ENCODE measurements at regions not wholly inside any gene's neighbourhood (a gene's known extent, or its start where the extent isn't known, plus 50 kb on each side); places are given as distances from the start of the nearest gene placed in this dataset.

GRCh38 chr5:77569409-77569808, 69.1 kb downstream of the OTP start:
- Histone ChIP-seq H3K27me3 (no peaks in the 10 kb centered on the region), H3K4me1 (no peaks in the 10 kb centered on the region), H3K36me3 (no peaks in the 10 kb centered on the region), H3K4me3 (no peak overlapping the region), H3K9me3 (no peaks in the 10 kb centered on the region), H3K27ac (no peak overlapping the region)
- 48 to 73% methylated on average over 2 of the region's 2 CpGs for WGBS, 2 donors
- intact Hi-C loops (cut with DNase I) = no loop called here
- TF ChIP-seq POLR2A (IDR thresholded peaks at IDR 0.05) = no peak
- TF ChIP-seq CTCF (IDR thresholded peaks at IDR 0.05) = no peak
- no peak for TF ChIP-seq EP300 (IDR thresholded peaks at IDR 0.05)
- TF ChIP-seq POLR2AphosphoS5 (IDR thresholded peaks at IDR 0.05) = no peak
- DNase-seq = no peak

DNA sequence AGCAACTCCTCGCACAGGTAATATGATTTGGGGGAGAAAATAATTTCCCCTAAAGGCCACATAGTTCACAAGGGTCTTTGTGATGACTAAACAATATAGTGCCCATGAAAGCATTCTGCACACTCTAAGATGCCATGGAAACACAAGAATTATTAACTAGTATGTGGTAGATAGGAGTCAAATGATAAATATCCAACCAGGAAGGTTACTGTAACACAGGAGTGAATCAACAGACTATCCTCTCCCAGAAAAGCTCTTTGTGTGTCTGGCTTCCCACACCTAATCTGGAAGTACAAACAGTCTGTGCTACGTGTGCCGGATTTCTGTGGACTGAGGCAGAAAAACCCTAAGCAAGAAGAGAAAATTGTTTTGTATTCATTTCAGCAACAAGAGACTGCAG, 70.0 kb downstream of the OTP start:
- no peak for DNase-seq
- H3K9me3 ChIP-seq = no peaks in the 10 kb centered on the region
- 54 to 74% methylated on average over 3 of the region's 3 CpGs for WGBS, 2 donors
- no peaks in the 10 kb centered on the region for H3K4me1 ChIP-seq
- no peak overlapping the region for H3K4me3 ChIP-seq
- no peaks in the 10 kb centered on the region for H3K27me3 ChIP-seq
- no peak for TF ChIP-seq CTCF (IDR thresholded peaks at IDR 0.05)
- no peak for TF ChIP-seq POLR2A (IDR thresholded peaks at IDR 0.05)
- TF ChIP-seq EP300 (IDR thresholded peaks at IDR 0.05) = no peak
- TF ChIP-seq POLR2AphosphoS5 (IDR thresholded peaks at IDR 0.05) = no peak
- intact Hi-C loops (cut with DNase I) = no loop called here
- H3K27ac ChIP-seq = no peak overlapping the region
- no peaks in the 10 kb centered on the region for H3K36me3 ChIP-seq

GRCh38 chr5:77568082-77568481, 70.4 kb downstream of the OTP start:
- Histone ChIP-seq H3K27ac (no peak overlapping the region), H3K4me1 (no peaks in the 10 kb centered on the region), H3K9me3 (no peaks in the 10 kb centered on the region), H3K4me3 (no peak overlapping the region), H3K36me3 (no peaks in the 10 kb centered on the region), H3K27me3 (no peaks in the 10 kb centered on the region)
- intact Hi-C loops (cut with DNase I) = no loop called here
- no peak for TF ChIP-seq POLR2AphosphoS5 (IDR thresholded peaks at IDR 0.05)
- TF ChIP-seq EP300 (IDR thresholded peaks at IDR 0.05) = no peak
- TF ChIP-seq CTCF (IDR thresholded peaks at IDR 0.05) = no peak
- TF ChIP-seq POLR2A (IDR thresholded peaks at IDR 0.05) = no peak
- WGBS, 2 donors = 45% methylated on average over 2 of the region's 2 CpGs
- no peak for DNase-seq

DNA sequence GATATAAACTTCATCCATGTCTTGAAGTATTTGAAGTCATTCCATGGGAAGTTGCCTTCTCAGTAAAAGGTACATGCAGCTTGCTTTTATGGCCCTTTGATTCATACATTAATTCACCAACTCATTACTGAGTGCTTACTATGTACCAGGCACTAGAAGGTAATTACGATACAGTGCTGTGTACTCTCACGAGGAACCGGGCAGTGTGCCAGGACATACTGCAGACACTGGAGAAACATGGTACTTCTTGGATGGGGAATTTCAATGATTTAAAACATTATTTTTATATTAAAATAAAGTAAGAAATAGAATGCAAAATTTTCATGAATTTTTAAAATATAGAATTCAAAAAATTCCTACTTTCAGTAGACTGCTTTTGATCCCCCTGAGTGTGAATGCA, 71.4 kb upstream of the WDR41 start:
- Histone ChIP-seq H3K4me1 (no peaks in the 10 kb centered on the region), H3K9me3 (no peaks in the 10 kb centered on the region), H3K36me3 (no peaks in the 10 kb centered on the region), H3K4me3 (no peak overlapping the region), H3K27me3 (no peaks in the 10 kb centered on the region), H3K27ac (no peak overlapping the region)
- DNase-seq = no peak
- 17 to 68% methylated on average over 3 of the region's 3 CpGs for WGBS, 2 donors
- intact Hi-C loops (cut with DNase I) = no loop called here
- TF ChIP-seq POLR2AphosphoS5 (IDR thresholded peaks at IDR 0.05) = no peak
- no peak for TF ChIP-seq EP300 (IDR thresholded peaks at IDR 0.05)
- TF ChIP-seq CTCF (IDR thresholded peaks at IDR 0.05) = no peak
- TF ChIP-seq POLR2A (IDR thresholded peaks at IDR 0.05) = no peak

- no peaks in the 10 kb centered on the region for H3K9me3 ChIP-seq
- 62 to 70% methylated on average over 3 of the region's 3 CpGs for WGBS, 2 donors
- H3K4me3 ChIP-seq = no peak overlapping the region
- DNase-seq = no peak
- H3K27me3 ChIP-seq = no peaks in the 10 kb centered on the region
- no peaks in the 10 kb centered on the region for H3K4me1 ChIP-seq
- intact Hi-C loops (cut with DNase I) = no loop called here
- no peak overlapping the region for H3K27ac ChIP-seq
- H3K36me3 ChIP-seq = no peaks in the 10 kb centered on the region
- TF ChIP-seq POLR2A (IDR thresholded peaks at IDR 0.05) (no peak), EP300 (IDR thresholded peaks at IDR 0.05) (no peak), CTCF (IDR thresholded peaks at IDR 0.05) (no peak), POLR2AphosphoS5 (IDR thresholded peaks at IDR 0.05) (no peak)
Observed at GRCh38 chr5:77561965-77562364, 69.8 kb upstream of the WDR41 start.
